Testis (tissue), 2 donors: ENCODE measurements at regions not wholly inside any gene's neighbourhood (a gene's known extent, or its start where the extent isn't known, plus 50 kb on each side); places are given as distances from the start of the nearest gene placed in this dataset.
"Not testable (repeated sequence)": the region's sequence is repeated elsewhere in the genome, so short reads cannot be mapped to it uniquely, and the experiment has no call there.

ENCODE experiments used
- CTCF ChIP-seq, 3 experiments: fragments of 450-650 bp in 2 of 3; fragments of 200-600 bp in 1 of 3; sonication (generic) in 1 of 3; IDR thresholded peaks; one replicate each; pipeline ENCODE4 v1.5.1; 2016 to 2019; ENCODE audit warnings: antibody characterized with exemption in 3 of 3, mild to moderate bottlenecking in 2 of 3, moderate library complexity in 1 of 3
- POLR2A ChIP-seq: fragments of 450-650 bp; IDR thresholded peaks from one replicate; pipeline ENCODE4 v1.6.1; 2017; ENCODE audit warnings: antibody characterized with exemption, mild to moderate bottlenecking, moderate library complexity

DNA sequence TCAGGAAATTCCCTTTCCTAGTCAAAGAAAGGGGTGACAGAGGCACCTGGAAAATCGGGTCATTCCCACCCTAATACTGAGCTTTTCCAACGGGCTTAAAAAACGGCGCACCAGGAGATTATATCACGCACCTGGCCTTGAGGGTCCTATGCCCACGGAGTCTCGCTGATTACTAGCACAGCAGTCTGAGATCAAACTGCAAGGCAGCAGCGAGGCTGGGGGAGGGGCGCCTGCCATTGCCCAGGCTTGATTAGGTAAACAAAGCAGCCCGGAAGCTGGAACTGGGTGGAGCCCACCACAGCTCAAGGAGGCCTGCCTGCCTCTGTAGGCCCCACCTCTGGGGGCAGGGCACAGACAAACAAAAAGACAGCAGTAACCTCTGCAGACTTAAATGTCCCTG, 107.5 kb upstream of the VWC2 start:
- TF ChIP-seq POLR2A; CTCF (IDR thresholded peaks at IDR 0.05): not testable (repeated sequence)
